Ascending aorta (tissue), 2 donors: ENCODE measurements at regions not wholly inside any gene's neighbourhood (a gene's known extent, or its start where the extent isn't known, plus 50 kb on each side); places are given as distances from the start of the nearest gene placed in this dataset.

Source experiments
- DNase-seq, 2 donors: peaks; one replicate each; pipeline ENCODE4 v3.0.0-alpha.2; 2019; ENCODE audit warnings: low spot score in 2 of 2
- H3K27ac ChIP-seq, 2 donors: fragments of 200-600 bp; sonication (generic); one replicate each; pipeline ENCODE4 v1.5.1; 2016 to 2017; ENCODE audit warnings: mild to moderate bottlenecking in 1 of 2
- H3K27me3 ChIP-seq: fragments of 200-600 bp; sonication (generic); one replicate; pipeline ENCODE4 v1.5.1; 2017
- H3K36me3 ChIP-seq, 2 donors: fragments of 200-600 bp; sonication (generic); one replicate each; pipeline ENCODE4 v1.5.1; 2016
- H3K4me1 ChIP-seq, 2 donors: fragments of 200-600 bp; sonication (generic); one replicate each; pipeline ENCODE4 v1.5.1; 2016 to 2017; ENCODE audit warnings: mild to moderate bottlenecking in 1 of 2
- H3K4me3 ChIP-seq, 2 donors: fragments of 200-600 bp; sonication (generic); one replicate each; pipeline ENCODE4 v1.5.1; 2016 to 2017; ENCODE audit warnings: mild to moderate bottlenecking in 1 of 2
- H3K9me3 ChIP-seq, 2 donors: fragments of 200-600 bp; sonication (generic); one replicate each; pipeline ENCODE4 v1.5.1; 2016
- intact Hi-C: fragments of 100-400 bp; cut with DNase I; formaldehyde crosslinking; loops from one replicate; pipeline ENCODE4 v1.15.1; 2023
- TF ChIP-seq, protein P1 (sequence below), 3 experiments: fragments of 200-600 bp in 2 of 3; fragments of 450-650 bp in 1 of 3; sonication (generic) in 2 of 3; IDR thresholded peaks; one replicate each; pipeline ENCODE4 v1.5.1; 2016 to 2019; ENCODE audit warnings: antibody characterized with exemption in 3 of 3, mild to moderate bottlenecking in 1 of 3, moderate library complexity in 1 of 3

GRCh38 chr15:25515633-25516032 is 76.8 kb upstream of the UBE3A start:
- no peaks in the 10 kb centered on the region for H3K27me3 ChIP-seq
- no peak overlapping the region for H3K27ac ChIP-seq
- TF ChIP-seq, protein P1, sequence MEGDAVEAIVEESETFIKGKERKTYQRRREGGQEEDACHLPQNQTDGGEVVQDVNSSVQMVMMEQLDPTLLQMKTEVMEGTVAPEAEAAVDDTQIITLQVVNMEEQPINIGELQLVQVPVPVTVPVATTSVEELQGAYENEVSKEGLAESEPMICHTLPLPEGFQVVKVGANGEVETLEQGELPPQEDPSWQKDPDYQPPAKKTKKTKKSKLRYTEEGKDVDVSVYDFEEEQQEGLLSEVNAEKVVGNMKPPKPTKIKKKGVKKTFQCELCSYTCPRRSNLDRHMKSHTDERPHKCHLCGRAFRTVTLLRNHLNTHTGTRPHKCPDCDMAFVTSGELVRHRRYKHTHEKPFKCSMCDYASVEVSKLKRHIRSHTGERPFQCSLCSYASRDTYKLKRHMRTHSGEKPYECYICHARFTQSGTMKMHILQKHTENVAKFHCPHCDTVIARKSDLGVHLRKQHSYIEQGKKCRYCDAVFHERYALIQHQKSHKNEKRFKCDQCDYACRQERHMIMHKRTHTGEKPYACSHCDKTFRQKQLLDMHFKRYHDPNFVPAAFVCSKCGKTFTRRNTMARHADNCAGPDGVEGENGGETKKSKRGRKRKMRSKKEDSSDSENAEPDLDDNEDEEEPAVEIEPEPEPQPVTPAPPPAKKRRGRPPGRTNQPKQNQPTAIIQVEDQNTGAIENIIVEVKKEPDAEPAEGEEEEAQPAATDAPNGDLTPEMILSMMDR (IDR thresholded peaks at IDR 0.05), result no peak
- H3K4me3 ChIP-seq, result no peak overlapping the region
- no peaks in the 10 kb centered on the region for H3K36me3 ChIP-seq
- intact Hi-C loops, result no loop called here
- peaks cover 0 to 4% of the 10 kb centered on the region in 2 donors for H3K4me1 ChIP-seq
- no peaks in the 10 kb centered on the region for H3K9me3 ChIP-seq
- DNase-seq, result no peak

DNA sequence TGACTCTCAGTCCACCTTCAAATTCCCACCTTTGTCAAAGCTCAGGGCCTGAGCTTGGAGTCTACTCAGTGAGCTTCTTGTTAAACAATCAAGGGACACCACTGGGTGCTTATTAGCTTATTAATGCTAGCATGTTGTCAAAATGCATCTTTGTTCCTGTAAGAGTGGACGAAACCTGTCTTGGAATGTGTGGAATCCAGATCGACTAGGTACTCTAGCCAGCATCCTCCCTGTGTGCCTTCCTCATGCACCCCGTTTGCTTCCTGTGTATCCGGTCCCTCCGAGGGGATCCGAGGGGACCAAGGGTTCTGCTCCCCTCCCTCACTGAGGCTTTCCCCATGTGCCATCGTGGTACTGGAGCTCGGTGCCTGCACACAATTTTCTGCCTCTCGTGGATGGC is 75.7 kb upstream of the UBE3A start:
- Histone ChIP-seq H3K27ac (no peak overlapping the region), H3K36me3 (no peaks in the 10 kb centered on the region), H3K9me3 (no peaks in the 10 kb centered on the region), H3K27me3 (no peaks in the 10 kb centered on the region), H3K4me1 (peaks cover 0 to 4% of the 10 kb centered on the region in 2 donors), H3K4me3 (no peak overlapping the region)
- intact Hi-C loops, result no loop called here
- DNase-seq, result no peak
- TF ChIP-seq, protein P1 (IDR thresholded peaks at IDR 0.05), result no peak

- H3K27ac ChIP-seq, result no peak overlapping the region
- intact Hi-C loops, result no loop called here
- H3K9me3 ChIP-seq, result no peaks in the 10 kb centered on the region
- H3K27me3 ChIP-seq, result no peaks in the 10 kb centered on the region
- no peaks in the 10 kb centered on the region for H3K36me3 ChIP-seq
- TF ChIP-seq, protein P1 (IDR thresholded peaks at IDR 0.05), result no peak
- peaks cover 0 to 6% of the 10 kb centered on the region in 2 donors for H3K4me1 ChIP-seq
- H3K4me3 ChIP-seq, result no peak overlapping the region
- no peak for DNase-seq
These were observed 74.1 kb upstream of the UBE3A start for GRCh38 chr15:25512957-25513356.

DNA sequence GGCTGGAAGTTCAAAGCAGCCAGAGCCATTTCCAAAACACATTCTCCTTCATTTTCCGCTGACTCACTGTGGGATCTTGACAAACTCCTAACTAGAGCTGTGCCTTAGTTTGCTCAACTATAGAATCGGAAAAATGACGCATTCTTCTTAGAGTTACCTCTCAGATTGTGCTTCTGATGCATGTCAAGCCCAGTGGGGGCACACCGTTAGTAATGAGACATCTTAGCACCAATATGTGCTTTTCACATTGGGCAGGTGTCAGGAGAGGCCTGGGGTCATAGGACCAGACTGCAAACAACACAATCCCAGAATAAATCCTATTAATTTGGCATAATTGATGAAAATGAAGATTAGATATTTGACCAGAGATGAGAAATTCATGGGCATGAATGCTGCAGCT is 71.3 kb upstream of the UBE3A start:
- Histone ChIP-seq H3K27me3 (no peaks in the 10 kb centered on the region), H3K27ac (no peak overlapping the region), H3K4me1 (peaks cover 0 to 6% of the 10 kb centered on the region in 2 donors), H3K9me3 (no peaks in the 10 kb centered on the region), H3K36me3 (no peaks in the 10 kb centered on the region), H3K4me3 (no peak overlapping the region)
- intact Hi-C loops, result no loop called here
- DNase-seq, result no peak
- TF ChIP-seq, protein P1 (IDR thresholded peaks at IDR 0.05), result no peak

GRCh38 chr15:25509703-25510102 is 70.9 kb upstream of the UBE3A start:
- intact Hi-C loops, result loop anchor here (2.0 to 10.0 kb wide), 4 partner anchors 183 to 1355 kb away; partner anchors contain the start of genes ATP10A and GABRA5
- no peaks in the 10 kb centered on the region for H3K9me3 ChIP-seq
- H3K27me3 ChIP-seq, result no peaks in the 10 kb centered on the region
- H3K4me3 ChIP-seq, result no peak overlapping the region
- TF ChIP-seq, protein P1 (IDR thresholded peaks at IDR 0.05), result no peak
- no peaks in the 10 kb centered on the region for H3K36me3 ChIP-seq
- H3K4me1 ChIP-seq, result peaks cover 0 to 6% of the 10 kb centered on the region in 2 donors
- H3K27ac ChIP-seq, result no peak overlapping the region
- no peak for DNase-seq
